GM10266 (cell line): ENCODE measurements at regions not wholly inside any gene's neighbourhood (a gene's known extent, or its start where the extent isn't known, plus 50 kb on each side); places are given as distances from the start of the nearest gene placed in this dataset.
"Not testable (repeated sequence)": the region's sequence is repeated elsewhere in the genome, so short reads cannot be mapped to it uniquely, and the experiment has no call there.

Experiments
- DNase-seq: peaks from one replicate; pipeline ENCODE4 v3.0.0; 2012; ENCODE audit errors: extremely low spot score
- CTCF ChIP-seq: IDR thresholded peaks from 2 replicates; pipeline ENCODE4 v1.5.1; 2012; ENCODE audit warnings: mild to moderate bottlenecking, low read depth; ENCODE audit not compliant: control insufficient read depth, insufficient read depth; ENCODE audit errors: missing control alignments

GRCh38 chr4:138113819-138114400, 128.2 kb downstream of the SLC7A11 start:
- no peak for TF ChIP-seq CTCF
- no peak for DNase-seq

GRCh38 chr4:138112890-138113289, 129.3 kb downstream of the SLC7A11 start:
- not testable (repeated sequence) for DNase-seq

- no peak for TF ChIP-seq CTCF
- DNase-seq = no peak
Observed at GRCh38 chr4:138112389-138112788, 129.8 kb downstream of the SLC7A11 start.

GRCh38 chr4:138111462-138112000, 130.6 kb downstream of the SLC7A11 start:
- no peak for TF ChIP-seq CTCF
- no peak for DNase-seq

DNA sequence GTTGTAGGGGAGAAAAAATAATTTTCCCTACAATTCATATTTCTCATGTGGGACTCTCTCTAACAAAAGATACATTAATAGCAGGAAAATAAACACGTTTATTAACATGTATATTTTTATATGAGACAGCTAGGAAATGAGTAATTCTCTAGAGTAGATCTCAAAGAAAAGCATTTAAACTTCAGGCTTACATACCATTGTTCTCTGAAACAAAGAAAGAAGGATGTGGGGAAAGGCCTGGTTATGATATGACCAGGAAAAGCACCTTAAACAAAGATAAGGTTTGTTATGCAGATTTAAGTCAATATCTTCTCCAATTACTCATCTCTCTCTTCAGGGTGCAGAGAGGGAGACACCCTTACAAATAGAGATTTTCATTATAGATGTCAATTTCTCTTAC, 131.3 kb downstream of the SLC7A11 start:
- TF ChIP-seq CTCF = no peak
- no peak for DNase-seq

- no peak for DNase-seq
- TF ChIP-seq CTCF = no peak
Observed at GRCh38 chr4:138107023-138107422, 135.1 kb downstream of the SLC7A11 start.

GRCh38 chr4:138105331-138105730, 136.8 kb downstream of the SLC7A11 start:
- no peak for TF ChIP-seq CTCF
- DNase-seq = no peak

DNA sequence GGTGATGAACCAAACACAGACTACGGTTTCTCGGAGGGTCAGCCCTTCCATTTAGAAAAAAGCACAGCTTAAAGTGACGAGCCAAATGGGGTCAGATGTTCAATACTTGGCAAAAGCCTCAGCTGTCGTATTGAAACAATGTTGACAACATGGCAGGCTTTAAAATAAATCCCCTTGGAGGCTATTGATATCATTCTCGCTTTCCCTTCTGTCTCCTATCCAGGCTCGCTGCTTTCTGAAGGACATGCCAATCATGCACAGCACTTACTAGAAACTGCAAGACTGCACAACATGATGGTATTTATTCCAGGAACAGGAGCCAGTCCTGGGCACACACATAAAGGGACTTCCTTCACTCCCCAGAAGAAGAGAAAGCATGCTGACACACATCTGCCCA, 137.9 kb downstream of the SLC7A11 start:
- no peak for TF ChIP-seq CTCF
- DNase-seq = no peak
